Thoracic aorta (tissue), 2 donors: ENCODE measurements at regions not wholly inside any gene's neighbourhood (a gene's known extent, or its start where the extent isn't known, plus 50 kb on each side); places are given as distances from the start of the nearest gene placed in this dataset.
A peak's percentile ranks its signal among the peaks of the same experiment; 100 is the strongest.

ENCODE experiments used
- ATAC-seq: fragments of 150-250 bp; one replicate; pipeline ENCODE4 v1.8.0; 2017; ENCODE audit warnings: low read depth; ENCODE audit not compliant: insufficient number of reproducible peaks, low FRiP score
- DNase-seq: peaks from one replicate; pipeline ENCODE4 v3.0.0-alpha.2; 2020; ENCODE audit warnings: low spot score
- H3K27ac ChIP-seq, 2 donors: fragments of 200-600 bp; sonication (generic); 1 replicate in 1 of 2; 2 replicates in 1 of 2; pipeline ENCODE4 v1.5.1; 2016; ENCODE audit warnings: mild to moderate bottlenecking in 2 of 2, moderate library complexity in 2 of 2
- H3K27me3 ChIP-seq: fragments of 200-600 bp; sonication (generic); replicated peaks from 2 replicates; pipeline ENCODE4 v1.6.0; 2016; ENCODE audit warnings: mild to moderate bottlenecking; ENCODE audit not compliant: insufficient read depth
- H3K36me3 ChIP-seq: fragments of 200-600 bp; sonication (generic); one replicate; pipeline ENCODE4 v1.5.1; 2016
- H3K4me1 ChIP-seq, 2 donors: fragments of 200-600 bp; sonication (generic); 1 replicate in 1 of 2; 2 replicates in 1 of 2; pipeline versions ENCODE4 v1.5.1 to v1.6.0; 2016; ENCODE audit warnings: low read depth in 2 of 2, mild to moderate bottlenecking in 1 of 2; ENCODE audit not compliant: control insufficient read depth in 1 of 2
- H3K4me3 ChIP-seq: fragments of 200-600 bp; sonication (generic); 2 replicates; pipeline ENCODE4 v1.5.1; 2016; ENCODE audit warnings: mild to moderate bottlenecking
- H3K9me3 ChIP-seq: fragments of 200-600 bp; sonication (generic); 2 replicates; pipeline ENCODE4 v1.5.1; 2016
- CTCF ChIP-seq: fragments of 200-600 bp; sonication (generic); IDR thresholded peaks from one replicate; pipeline ENCODE4 v1.5.1; 2019; ENCODE audit warnings: antibody characterized with exemption

GRCh38 chr18:50507120-50507590 lies 52.7 kb upstream of the MAPK4 start:
- ATAC-seq (no peak), DNase-seq (no peak)
- TF ChIP-seq CTCF, result peak; percentile 67
- Histone ChIP-seq H3K9me3 (no peaks in the 10 kb centered on the region), H3K4me3 (no peak overlapping the region), H3K27me3 (no peaks in the 10 kb centered on the region), H3K4me1 (no peaks in the 10 kb centered on the region), H3K36me3 (no peaks in the 10 kb centered on the region), H3K27ac (no peak overlapping the region)

- Histone ChIP-seq H3K4me1 (no peaks in the 10 kb centered on the region), H3K4me3 (no peak overlapping the region), H3K9me3 (no peaks in the 10 kb centered on the region), H3K27me3 (no peaks in the 10 kb centered on the region), H3K36me3 (no peaks in the 10 kb centered on the region), H3K27ac (no peak overlapping the region)
- DNase-seq (no peak), ATAC-seq (no peak)
- TF ChIP-seq CTCF, result no peak
These were observed 51.7 kb upstream of the MAPK4 start for GRCh38 chr18:50508228-50508627.

- H3K9me3 ChIP-seq, result no peaks in the 10 kb centered on the region
- no peaks in the 10 kb centered on the region for H3K4me1 ChIP-seq
- H3K36me3 ChIP-seq, result no peaks in the 10 kb centered on the region
- ATAC-seq (no peak), DNase-seq (no peak)
- no peak overlapping the region for H3K27ac ChIP-seq
- TF ChIP-seq CTCF, result no peak
- H3K4me3 ChIP-seq, result no peak overlapping the region
- no peaks in the 10 kb centered on the region for H3K27me3 ChIP-seq
These were observed 50.9 kb upstream of the MAPK4 start for GRCh38 chr18:50509012-50509411.
